H9 (cell line): ENCODE measurements at regions not wholly inside any gene's neighbourhood (a gene's known extent, or its start where the extent isn't known, plus 50 kb on each side); places are given as distances from the start of the nearest gene placed in this dataset.
"Not testable (repeated sequence)": the region's sequence is repeated elsewhere in the genome, so short reads cannot be mapped to it uniquely, and the experiment has no call there.

Experiments
- DNase-seq: peaks from one replicate; pipeline ENCODE4 v3.0.0-alpha.2; 2017
- H2AFZ ChIP-seq: one replicate; pipeline ENCODE4 v1.6.1; 2013; ENCODE audit warnings: mild to moderate bottlenecking, low read length, control low read depth, moderate library complexity
- H2AK5ac ChIP-seq: 2 replicates; pipeline ENCODE4 v1.6.1; 2013; ENCODE audit warnings: low read length, control low read depth, mixed read lengths; ENCODE audit not compliant: insufficient read length
- H2BK120ac ChIP-seq: one replicate; pipeline ENCODE4 v1.6.1; 2013; ENCODE audit warnings: low read depth, mild to moderate bottlenecking, low read length, control low read depth, inconsistent platforms; ENCODE audit not compliant: poor library complexity, severe bottlenecking
- H2BK12ac ChIP-seq: 2 replicates; pipeline ENCODE4 v1.6.1; 2013; ENCODE audit warnings: low read length, control low read depth, mixed read lengths, low read depth; ENCODE audit not compliant: insufficient read length
- H2BK15ac ChIP-seq: 2 replicates; pipeline ENCODE4 v1.6.1; 2013; ENCODE audit warnings: low read depth, low read length, control low read depth
- H2BK20ac ChIP-seq: one replicate; pipeline ENCODE4 v1.6.1; 2013; ENCODE audit warnings: low read depth, mild to moderate bottlenecking, low read length, control low read depth, inconsistent platforms; ENCODE audit not compliant: poor library complexity, severe bottlenecking
- H2BK5ac ChIP-seq: 2 replicates; pipeline ENCODE4 v1.6.1; 2013; ENCODE audit warnings: low read length, control low read depth, mixed read lengths; ENCODE audit not compliant: insufficient read length
- H3K14ac ChIP-seq: 2 replicates; pipeline ENCODE4 v1.6.1; 2013; ENCODE audit warnings: low read length, control low read depth; ENCODE audit not compliant: insufficient read depth
- H3K18ac ChIP-seq: 2 replicates; pipeline ENCODE4 v1.6.1; 2013; ENCODE audit warnings: low read depth, mild to moderate bottlenecking, mixed read lengths, low read length, control low read depth; ENCODE audit not compliant: insufficient read length
- H3K23ac ChIP-seq: 2 replicates; pipeline ENCODE4 v1.6.1; 2013; ENCODE audit warnings: low read length, control low read depth, mixed read lengths, low read depth; ENCODE audit not compliant: insufficient read length
- H3K23me2 ChIP-seq: 2 replicates; pipeline ENCODE4 v1.6.1; 2013; ENCODE audit warnings: low read depth, mild to moderate bottlenecking, mixed read lengths, low read length, control low read depth; ENCODE audit not compliant: insufficient read length, poor library complexity, severe bottlenecking
- H3K27ac ChIP-seq: 2 replicates; pipeline ENCODE4 v1.5.1; 2013; ENCODE audit warnings: low read length, control low read depth, mixed read lengths, low read depth; ENCODE audit not compliant: insufficient read length
- H3K27me3 ChIP-seq: 2 replicates; pipeline ENCODE4 v1.6.1; 2013; ENCODE audit warnings: low read length, control low read depth, inconsistent platforms; ENCODE audit not compliant: insufficient read depth
- H3K4ac ChIP-seq: 2 replicates; pipeline ENCODE4 v1.6.1; 2013; ENCODE audit warnings: low read depth, mild to moderate bottlenecking, control low read depth, inconsistent platforms, low read length, moderate library complexity
- H3K4me1 ChIP-seq: 2 replicates; pipeline ENCODE4 v1.6.1; 2013; ENCODE audit warnings: low read length, control low read depth, inconsistent platforms; ENCODE audit not compliant: insufficient read depth
- H3K4me2 ChIP-seq: 2 replicates; pipeline ENCODE4 v1.6.1; 2013; ENCODE audit warnings: low read length, control low read depth, mixed read lengths; ENCODE audit not compliant: insufficient read length, insufficient read depth
- H3K56ac ChIP-seq: 2 replicates; pipeline ENCODE4 v1.6.1; 2013; ENCODE audit warnings: low read depth, mild to moderate bottlenecking, mixed read lengths, low read length, control low read depth; ENCODE audit not compliant: insufficient read length
- H3K79me1 ChIP-seq: 2 replicates; pipeline ENCODE4 v1.6.1; 2013; ENCODE audit warnings: low read depth, mild to moderate bottlenecking, moderate library complexity, low read length, control low read depth, inconsistent platforms; ENCODE audit not compliant: insufficient read depth, poor library complexity, severe bottlenecking
- H3K79me2 ChIP-seq: 2 replicates; pipeline ENCODE4 v1.6.1; 2013; ENCODE audit warnings: low read length, control low read depth, inconsistent platforms; ENCODE audit not compliant: insufficient read depth
- H3K9ac ChIP-seq: 2 replicates; pipeline ENCODE4 v1.6.1; 2013; ENCODE audit warnings: low read length, control low read depth, mixed read lengths; ENCODE audit not compliant: insufficient read length; ENCODE audit errors: extremely low read depth
- H3K9me3 ChIP-seq: one replicate; pipeline ENCODE4 v1.6.1; 2013; ENCODE audit warnings: low read depth, low read length, inconsistent platforms; ENCODE audit not compliant: control insufficient read depth
- H3T11ph ChIP-seq: one replicate; pipeline ENCODE4 v1.6.1; 2013; ENCODE audit warnings: mild to moderate bottlenecking, low read length, control low read depth, inconsistent platforms
- H4K20me1 ChIP-seq: one replicate; pipeline ENCODE4 v1.6.1; 2013; ENCODE audit not compliant: control insufficient read depth, insufficient read length, insufficient read depth
- H4K5ac ChIP-seq: 2 replicates; pipeline ENCODE4 v1.6.1; 2013; ENCODE audit warnings: low read depth, mild to moderate bottlenecking, mixed read lengths, low read length, control low read depth; ENCODE audit not compliant: insufficient read length
- H4K8ac ChIP-seq: replicated peaks from 2 replicates; pipeline ENCODE4 v1.6.1; 2013; ENCODE audit warnings: low read length, control low read depth, mixed read lengths, low read depth; ENCODE audit not compliant: insufficient read length
- H4K91ac ChIP-seq: 2 replicates; pipeline ENCODE4 v1.6.1; 2013; ENCODE audit warnings: low read depth, mild to moderate bottlenecking, moderate library complexity, mixed read lengths, low read length, control low read depth; ENCODE audit not compliant: insufficient read length
- H3K27ac Mint-ChIP-seq, 3 experiments: 2 replicates in 2 of 3; 3 replicates in 1 of 3; pipeline ENCODE4 v1.8.0; 2020 to 2021; ENCODE audit warnings: mixed read lengths in 3 of 3, mild to moderate bottlenecking in 1 of 3, moderate library complexity in 1 of 3
- H3K27me3 Mint-ChIP-seq: 2 replicates; pipeline ENCODE4 v1.8.0; 2021; ENCODE audit warnings: low read depth, mild to moderate bottlenecking, moderate library complexity, mixed read lengths
- H3K36me3 Mint-ChIP-seq, 3 experiments: 2 replicates in 2 of 3; 3 replicates in 1 of 3; pipeline ENCODE4 v1.8.0; 2020 to 2021; ENCODE audit warnings: low read depth in 3 of 3, mixed read lengths in 3 of 3; ENCODE audit not compliant: insufficient read depth in 1 of 3
- H3K4me1 Mint-ChIP-seq, 2 experiments: 2 replicates each; pipeline ENCODE4 v1.8.0; 2020; ENCODE audit warnings: mixed read lengths in 2 of 2
- H3K4me3 Mint-ChIP-seq, 2 experiments: 2 replicates in 1 of 2; 3 replicates in 1 of 2; pipeline ENCODE4 v1.8.0; 2020 to 2021; ENCODE audit warnings: mild to moderate bottlenecking in 2 of 2, mixed read lengths in 2 of 2, moderate library complexity in 1 of 2
- H3K9me3 Mint-ChIP-seq, 2 experiments: 2 replicates in 1 of 2; 3 replicates in 1 of 2; pipeline ENCODE4 v1.8.0; 2020; ENCODE audit warnings: mild to moderate bottlenecking in 2 of 2, mixed read lengths in 2 of 2, moderate library complexity in 1 of 2
- WGBS: extraction: QIAGEN DNeasy Blood & Tissue Kit; methylation state at CpG from one replicate; pipeline ENCODE4 v1.1.7; 2013; ENCODE audit warnings: missing lambda C conversion rate, low lambda C conversion rate, mixed read lengths; ENCODE audit not compliant: insufficient read length; ENCODE audit errors: extremely low coverage; 5-methylcytosine and 5-hydroxymethylcytosine counted together

DNA sequence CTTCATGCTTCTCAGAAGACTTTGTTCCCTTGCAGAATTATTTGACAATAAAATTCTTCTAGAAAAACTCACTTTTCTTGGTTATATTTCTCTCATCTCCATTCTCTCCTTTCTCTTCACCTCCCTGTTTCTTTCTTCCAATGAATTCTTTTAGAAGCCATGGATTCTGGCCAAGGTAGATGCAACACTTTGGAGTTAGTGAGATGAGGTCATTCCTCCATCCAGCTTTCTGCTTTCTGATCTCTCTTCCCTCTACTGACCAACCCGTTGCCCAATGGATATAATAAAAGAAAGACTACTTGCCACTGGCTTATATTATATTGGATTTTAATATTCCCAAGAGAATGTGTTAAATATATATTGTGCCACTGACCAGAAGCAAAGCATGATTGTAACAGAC, 88.9 kb upstream of the KIF2A start:
- H3K9me3 Mint-ChIP-seq, H3K4me2 ChIP-seq, H3K4me1 ChIP-seq, H3K4ac ChIP-seq, H2AFZ ChIP-seq, H3K18ac ChIP-seq, H4K91ac ChIP-seq, H4K5ac ChIP-seq, H3K23ac ChIP-seq, H3K27ac Mint-ChIP-seq, H3K4me3 Mint-ChIP-seq, H2BK120ac ChIP-seq, H3K27me3 ChIP-seq, H3K36me3 Mint-ChIP-seq, H3K56ac ChIP-seq, H2BK15ac ChIP-seq, H3K9me3 ChIP-seq, H4K20me1 ChIP-seq, H2BK5ac ChIP-seq, H4K8ac ChIP-seq, H2AK5ac ChIP-seq, H3T11ph ChIP-seq, H3K27ac ChIP-seq, H3K79me1 ChIP-seq, H3K23me2 ChIP-seq, H3K27me3 Mint-ChIP-seq, H2BK20ac ChIP-seq, H3K14ac ChIP-seq, H3K9ac ChIP-seq, H3K79me2 ChIP-seq, DNase-seq, H2BK12ac ChIP-seq: not testable (repeated sequence)
- no CpG with 5 or more reads among the region's 1 CpG for WGBS
- peaks cover 11 to 12% of the 10 kb centered on the region in 2 experiments for H3K4me1 Mint-ChIP-seq

- not testable (repeated sequence) for H3K27me3 ChIP-seq, H3K23me2 ChIP-seq, H4K91ac ChIP-seq, H2BK12ac ChIP-seq, H4K5ac ChIP-seq, H2BK15ac ChIP-seq, H3K23ac ChIP-seq, H3K9me3 ChIP-seq, H4K20me1 ChIP-seq, H4K8ac ChIP-seq, H2AK5ac ChIP-seq, H3K18ac ChIP-seq, H3K9me3 Mint-ChIP-seq, H3K27me3 Mint-ChIP-seq, H3K9ac ChIP-seq, H3K4me1 ChIP-seq, H3K36me3 Mint-ChIP-seq, H3K4me3 Mint-ChIP-seq, H3K14ac ChIP-seq, H2BK120ac ChIP-seq, H3T11ph ChIP-seq, H2BK5ac ChIP-seq, H3K79me2 ChIP-seq, H2AFZ ChIP-seq, DNase-seq, H3K27ac ChIP-seq, H3K56ac ChIP-seq, H3K79me1 ChIP-seq, H3K4ac ChIP-seq, H3K4me2 ChIP-seq, H2BK20ac ChIP-seq
- peaks cover 12% of the 10 kb centered on the region in 2 experiments for H3K4me1 Mint-ChIP-seq
- H3K27ac Mint-ChIP-seq = peak overlapping the region in 1 of 3 experiments; percentile 4; a peak in 1 of 7 replicates
- WGBS = no CpG with 5 or more reads among the region's 3 CpGs
Measured at GRCh38 chr5:62218860-62219259, 87.1 kb upstream of the KIF2A start.
